SW480 (cell line): ENCODE measurements at regions not wholly inside any gene's neighbourhood (a gene's known extent, or its start where the extent isn't known, plus 50 kb on each side); places are given as distances from the start of the nearest gene placed in this dataset.

Experiments
- DNase-seq: peaks from one replicate; pipeline ENCODE4 v3.0.0-alpha.2; 2016; ENCODE audit warnings: low spot score

DNA sequence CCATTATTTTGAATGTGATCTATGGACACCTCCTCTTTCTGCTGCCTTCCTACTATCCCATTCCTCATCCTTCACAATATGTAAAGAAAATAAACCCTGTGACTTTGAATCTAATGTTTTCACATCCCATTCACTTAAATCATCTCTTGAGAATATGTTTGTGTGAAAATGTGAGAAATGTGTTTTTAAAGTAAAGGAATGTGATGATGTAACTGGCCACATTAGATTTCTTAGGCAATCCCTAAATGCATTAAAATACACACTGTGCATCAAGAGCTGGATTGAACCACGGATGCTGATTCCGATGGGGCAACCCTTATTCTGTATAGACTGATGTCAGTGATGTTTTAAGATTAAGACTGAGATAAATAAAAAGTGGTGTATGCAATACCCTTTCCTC is 558.9 kb upstream of the TENM3 start:
- no peak for DNase-seq

GRCh38 chr4:181685461-181685860 is 557.7 kb upstream of the TENM3 start:
- no peak for DNase-seq

GRCh38 chr4:181685911-181686310 is 557.3 kb upstream of the TENM3 start:
- DNase-seq: no peak

DNA sequence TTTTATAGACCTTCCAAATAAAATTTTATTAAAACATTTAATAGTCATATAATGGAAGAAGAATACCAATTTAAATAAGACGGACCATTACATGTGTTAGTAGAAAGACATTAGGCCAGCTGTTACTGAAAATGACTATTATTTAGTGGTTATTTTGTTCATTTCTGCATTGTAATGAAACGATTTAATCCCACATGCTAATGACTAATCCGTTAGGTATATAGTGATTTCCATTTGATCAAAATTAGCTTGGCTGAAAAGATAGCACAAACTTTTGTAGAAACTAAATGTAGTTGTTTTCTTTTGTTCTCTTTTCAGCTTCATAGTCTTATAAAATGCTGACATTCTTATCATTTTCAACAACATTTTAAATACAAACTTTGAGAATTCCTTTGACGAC is 556.1 kb upstream of the TENM3 start:
- DNase-seq: no peak

GRCh38 chr4:181688432-181688831 is 554.8 kb upstream of the TENM3 start:
- no peak for DNase-seq

- DNase-seq: no peak
Observed at GRCh38 chr4:181688872-181689271, 554.3 kb upstream of the TENM3 start.

DNA sequence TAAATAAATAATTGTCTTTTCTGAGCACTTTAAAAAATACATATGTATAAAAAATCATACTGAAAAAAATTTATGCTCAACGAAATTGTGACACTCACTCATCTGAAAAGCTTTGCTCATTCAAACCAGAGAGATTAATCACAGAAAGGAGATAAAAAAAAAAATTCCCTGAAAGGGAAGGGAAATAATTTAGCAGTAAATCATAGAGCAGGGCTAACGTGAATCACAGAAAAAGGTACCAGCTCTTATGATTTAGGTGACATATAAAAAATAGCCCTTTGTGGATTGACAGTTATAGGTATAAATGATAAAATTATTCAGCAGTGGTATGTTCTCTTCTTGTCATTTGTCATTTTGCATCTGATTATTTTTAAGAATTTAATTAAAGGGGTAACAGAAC is 552.7 kb upstream of the TENM3 start:
- DNase-seq: no peak

GRCh38 chr4:181692965-181693364 is 550.2 kb upstream of the TENM3 start:
- DNase-seq: no peak

GRCh38 chr4:181693517-181693916 is 549.7 kb upstream of the TENM3 start:
- DNase-seq: no peak

- no peak for DNase-seq
Observed at GRCh38 chr4:181698221-181698620, 545.0 kb upstream of the TENM3 start.

DNA sequence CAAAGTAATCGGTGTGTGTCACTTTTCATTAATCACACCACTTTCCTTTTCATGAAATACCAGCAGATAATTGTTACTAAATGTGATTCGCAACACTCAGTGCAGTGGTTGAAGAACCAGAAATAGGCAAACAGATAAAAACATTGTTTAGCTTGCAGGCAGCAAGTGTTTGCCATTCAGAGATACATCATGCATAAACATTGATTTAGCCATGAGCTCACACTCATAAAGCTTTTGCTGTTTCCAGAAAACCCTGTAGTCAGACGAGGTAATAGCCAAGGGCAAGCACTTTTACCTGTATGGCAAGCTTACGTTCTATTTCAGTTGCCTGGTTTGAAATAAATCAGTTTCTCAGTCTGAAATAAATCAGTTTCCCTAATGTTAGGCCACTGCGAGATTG is 542.0 kb upstream of the TENM3 start:
- no peak for DNase-seq

- DNase-seq: no peak
Observed at GRCh38 chr4:181701894-181702293, 541.3 kb upstream of the TENM3 start.

DNA sequence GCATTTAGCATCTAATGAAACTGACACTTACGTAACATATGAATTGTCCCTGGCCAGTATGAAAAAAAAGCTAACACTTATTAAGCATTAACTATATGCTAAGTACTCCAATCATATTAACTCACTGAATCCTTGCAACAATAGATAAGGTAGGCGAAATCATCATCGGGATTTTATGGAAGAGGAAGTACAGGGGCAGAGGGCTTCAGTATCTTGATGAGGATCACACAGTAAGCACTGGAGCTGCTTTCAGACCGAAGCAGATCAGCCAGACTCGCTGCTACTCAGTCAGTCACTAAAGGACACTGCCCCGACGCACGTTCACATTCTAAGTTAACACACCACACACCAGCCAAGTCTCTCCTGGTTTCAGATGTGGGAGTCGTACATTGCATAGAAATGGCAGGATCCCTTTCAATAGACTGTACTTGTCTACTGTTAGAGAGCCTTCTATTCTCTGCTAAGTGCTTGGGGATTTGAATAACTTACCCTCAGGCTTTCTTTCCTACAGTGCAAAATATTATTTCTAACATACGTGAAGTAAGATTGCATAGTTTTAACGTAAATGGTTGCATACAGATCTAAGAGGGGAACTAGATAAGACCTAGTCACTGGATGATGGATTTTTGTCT is 540.2 kb upstream of the TENM3 start:
- DNase-seq: no peak

GRCh38 chr4:181710143-181710542 is 533.1 kb upstream of the TENM3 start:
- DNase-seq: no peak

DNA sequence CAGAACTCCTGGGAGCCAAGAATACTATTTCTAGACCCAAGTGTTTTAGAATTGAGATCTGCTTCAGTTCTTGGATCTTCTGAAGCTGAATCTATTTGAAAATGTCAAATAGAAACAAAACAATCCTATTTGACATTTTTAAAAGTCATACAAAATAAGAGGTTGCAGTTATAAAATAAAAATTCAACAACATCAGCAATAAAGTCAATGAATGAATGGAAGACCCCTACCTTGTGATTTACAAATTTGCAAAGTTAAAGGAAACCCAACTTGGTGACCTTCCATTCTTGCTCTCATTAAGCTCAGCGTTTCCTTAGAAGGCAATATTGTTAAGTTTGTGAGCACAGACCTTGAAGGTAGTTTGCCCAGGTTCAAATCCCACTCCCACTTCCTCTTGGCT is 531.8 kb upstream of the TENM3 start:
- no peak for DNase-seq

DNA sequence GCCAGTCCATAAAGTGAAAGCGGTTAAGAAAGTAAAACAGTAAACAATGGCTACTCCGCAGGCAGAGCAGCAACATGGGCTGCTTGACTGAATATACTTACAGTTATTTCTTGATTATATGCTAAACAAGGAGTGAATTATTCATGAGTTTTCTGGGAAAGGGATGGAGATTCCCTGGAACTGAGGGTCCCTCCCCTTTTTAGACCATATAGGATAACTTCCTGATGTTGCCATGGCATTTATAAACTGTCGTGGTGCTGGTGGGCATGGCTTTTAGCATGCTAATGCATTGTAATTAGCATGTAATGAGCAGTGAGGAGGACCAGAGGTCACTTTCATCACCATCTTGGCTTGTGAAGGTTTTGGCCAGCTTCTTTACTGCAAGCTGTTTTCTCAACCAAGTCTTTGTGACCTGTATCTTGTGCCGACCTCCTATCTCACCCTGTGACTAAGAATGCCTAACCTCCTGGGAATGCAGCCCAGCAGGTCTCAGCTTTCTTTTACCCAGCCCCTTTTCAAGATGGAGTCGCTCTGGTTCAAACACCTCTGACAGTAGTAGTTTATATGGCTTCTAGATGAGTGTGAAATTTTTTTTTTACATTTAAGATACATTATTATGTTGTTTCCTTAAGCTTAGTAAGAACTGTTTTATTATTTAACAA is 514.8 kb upstream of the TENM3 start:
- no peak for DNase-seq

DNA sequence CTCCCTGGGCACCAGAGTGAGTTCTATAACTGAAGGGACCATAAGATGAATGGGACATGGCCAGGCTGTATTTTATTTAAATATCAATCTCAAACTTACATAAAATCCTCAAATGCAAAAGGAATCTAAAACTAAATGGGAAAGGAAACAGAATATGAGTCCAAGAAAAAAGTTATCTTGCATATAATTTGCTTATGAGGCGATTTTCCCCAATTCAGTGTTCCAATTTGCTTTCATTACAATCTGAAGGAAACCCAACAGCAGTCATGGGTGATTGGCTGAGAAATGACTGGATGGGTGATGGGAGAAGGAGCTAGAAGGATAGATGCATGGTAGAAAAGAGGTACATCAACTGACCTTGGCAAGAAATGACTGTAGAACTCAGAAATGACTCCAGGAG is 511.3 kb upstream of the TENM3 start:
- no peak for DNase-seq

DNA sequence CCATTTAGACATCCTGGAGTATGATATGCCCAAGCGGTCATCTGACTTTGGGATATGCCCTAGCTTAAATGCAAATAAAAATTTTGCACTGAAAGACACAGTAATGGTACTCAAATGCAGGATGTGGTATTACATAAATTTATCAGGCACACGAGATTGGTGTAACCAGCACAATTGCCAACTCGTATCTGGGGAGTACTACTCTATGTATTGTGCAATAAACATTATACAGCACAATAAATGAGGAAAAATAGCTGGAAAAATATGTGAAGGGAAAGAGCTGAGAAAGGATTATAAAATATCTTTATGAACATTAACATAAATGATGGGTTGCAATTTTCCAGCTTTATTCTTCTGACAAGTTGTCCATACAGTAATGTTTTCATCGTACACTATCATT is 505.5 kb upstream of the TENM3 start:
- no peak for DNase-seq

DNA sequence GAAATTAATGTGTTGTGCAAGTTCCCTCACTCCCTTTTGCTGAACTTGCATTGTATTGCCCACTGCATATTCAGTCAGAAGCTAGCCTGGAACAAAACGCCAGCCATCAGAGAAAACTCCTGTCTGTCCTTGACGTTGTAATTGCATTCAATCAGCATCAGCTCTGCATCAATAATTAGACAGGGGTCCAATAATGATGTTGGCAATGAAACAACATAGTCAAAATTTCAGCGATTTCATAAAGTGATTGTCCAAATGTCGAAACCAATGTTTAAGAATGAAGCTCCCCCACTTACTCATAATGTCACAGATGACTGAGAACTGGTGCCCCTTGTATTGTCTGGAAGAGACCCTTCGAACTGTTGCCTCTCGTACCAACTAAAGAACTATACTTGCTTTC is 504.2 kb upstream of the TENM3 start:
- no peak for DNase-seq

GRCh38 chr4:181741513-181741912 is 501.7 kb upstream of the TENM3 start:
- no peak for DNase-seq

- no peak for DNase-seq
Observed at GRCh38 chr4:181745933-181746625, 497.1 kb upstream of the TENM3 start.

GRCh38 chr4:181748581-181748980 is 494.6 kb upstream of the TENM3 start:
- no peak for DNase-seq

DNA sequence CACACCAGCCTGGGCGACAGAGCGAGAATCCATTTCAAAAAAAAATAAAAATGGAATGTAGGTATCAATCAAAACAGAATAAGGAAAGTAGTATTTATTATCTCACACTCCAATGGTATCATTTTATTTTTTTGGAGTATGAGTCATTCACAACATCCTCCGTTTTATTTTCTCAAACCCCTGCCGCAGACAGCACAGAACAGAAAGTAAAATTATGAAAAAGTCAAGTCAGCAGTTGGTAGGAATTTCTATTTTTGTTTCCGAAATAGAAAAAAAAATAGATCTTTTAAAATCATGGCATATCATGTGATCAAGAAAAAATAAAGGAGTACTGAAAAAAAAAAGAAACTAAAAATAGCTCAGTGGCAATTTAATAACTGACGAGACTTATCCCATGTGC is 490.7 kb upstream of the TENM3 start:
- no peak for DNase-seq

DNA sequence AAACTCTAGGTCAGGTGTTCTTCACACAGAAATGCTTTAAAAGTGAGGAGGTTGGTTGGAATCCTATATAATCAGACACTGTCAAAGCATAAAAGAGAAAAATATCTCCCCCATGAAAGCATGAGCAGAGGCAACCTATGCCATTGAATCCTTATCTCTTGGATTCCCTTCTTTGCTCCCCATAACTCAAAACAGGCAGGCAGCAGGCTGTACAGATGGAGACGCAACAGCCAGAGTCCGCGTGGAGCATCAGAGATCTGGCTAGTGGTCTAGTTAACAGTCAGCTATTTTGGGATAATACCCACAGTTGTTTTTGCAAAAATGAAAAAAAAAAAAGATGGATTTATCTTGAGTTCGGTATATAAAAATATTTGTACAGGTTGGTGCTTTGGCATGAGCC is 490.0 kb upstream of the TENM3 start:
- no peak for DNase-seq
